KOPT-K1 (cell line): ENCODE measurements at regions not wholly inside any gene's neighbourhood (a gene's known extent, or its start where the extent isn't known, plus 50 kb on each side); places are given as distances from the start of the nearest gene placed in this dataset.

Source experiments
- H3K27ac ChIP-seq: fragments of 200-600 bp; sonication (generic); 2 replicates; pipeline ENCODE4 v1.5.1; 2016; ENCODE audit warnings: antibody characterized with exemption, mild to moderate bottlenecking, low read depth, low read length; ENCODE audit not compliant: poor library complexity, severe bottlenecking
- H3K36me3 ChIP-seq: fragments of 200-600 bp; sonication (generic); 2 replicates; pipeline ENCODE4 v1.5.1; 2017; ENCODE audit warnings: antibody characterized with exemption, mild to moderate bottlenecking, low read length, moderate library complexity; ENCODE audit not compliant: insufficient read depth
- H3K9me3 ChIP-seq: fragments of 200-600 bp; sonication (generic); 2 replicates; pipeline ENCODE4 v1.5.1; 2017; ENCODE audit warnings: antibody characterized with exemption, low read length, mild to moderate bottlenecking; ENCODE audit not compliant: insufficient read depth, poor library complexity, severe bottlenecking

- peaks cover 4% of the 10 kb centered on the region for H3K9me3 ChIP-seq
- H3K27ac ChIP-seq, result no peak overlapping the region
- no peaks in the 10 kb centered on the region for H3K36me3 ChIP-seq
Observed at GRCh38 chr12:19706936-19707335, 267.6 kb downstream of the AEBP2 start.

- Histone ChIP-seq H3K36me3 (no peaks in the 10 kb centered on the region), H3K27ac (no peak overlapping the region), H3K9me3 (peaks cover 4% of the 10 kb centered on the region)
Observed at GRCh38 chr12:19707948-19708409, 268.7 kb downstream of the AEBP2 start.

DNA sequence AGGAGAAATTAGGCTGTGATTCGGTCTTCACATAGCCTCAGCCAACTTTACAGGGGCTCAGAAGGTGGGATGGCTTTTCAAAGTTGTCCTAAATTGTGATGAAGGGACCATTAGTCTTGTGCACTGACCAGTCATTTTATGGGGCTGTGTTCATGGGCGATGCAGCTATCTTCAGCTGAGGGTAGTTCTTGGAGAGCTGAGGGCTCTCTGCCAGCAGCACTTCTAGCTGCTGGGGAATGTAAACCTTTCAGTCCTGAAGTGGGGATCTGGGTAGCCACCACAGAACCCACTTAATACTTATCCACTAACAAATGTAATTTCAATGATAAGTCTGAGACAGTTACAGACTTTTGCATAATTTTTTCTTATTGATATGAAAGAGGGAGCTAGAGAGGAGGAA lies 270.6 kb downstream of the AEBP2 start:
- H3K27ac ChIP-seq, result no peak overlapping the region
- H3K36me3 ChIP-seq, result no peaks in the 10 kb centered on the region
- peaks cover 4% of the 10 kb centered on the region for H3K9me3 ChIP-seq

GRCh38 chr12:19710811-19711793 lies 271.8 kb downstream of the AEBP2 start:
- H3K27ac ChIP-seq, result no peak overlapping the region
- H3K36me3 ChIP-seq, result no peaks in the 10 kb centered on the region
- peaks cover 4% of the 10 kb centered on the region for H3K9me3 ChIP-seq

DNA sequence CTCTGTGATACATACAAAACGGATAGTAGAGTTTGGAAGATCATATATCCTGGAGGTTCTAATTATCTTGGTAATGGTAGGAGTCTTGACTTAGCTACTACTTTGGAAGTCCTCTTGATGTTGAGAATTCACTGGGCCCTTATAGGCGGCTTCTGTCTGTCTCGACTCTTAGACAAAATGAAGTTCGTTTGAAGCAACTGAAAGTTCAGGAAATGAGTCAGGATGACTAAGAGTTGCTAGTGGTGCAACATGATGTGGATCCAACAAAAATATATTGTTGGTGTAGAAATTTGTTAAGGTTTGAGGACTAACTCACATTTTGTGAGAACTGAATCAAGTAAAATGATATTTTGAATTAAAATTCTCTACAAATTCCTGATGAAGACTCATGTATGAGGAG lies 272.7 kb downstream of the AEBP2 start:
- Histone ChIP-seq H3K9me3 (peaks cover 4% of the 10 kb centered on the region), H3K27ac (no peak overlapping the region), H3K36me3 (no peaks in the 10 kb centered on the region)

- Histone ChIP-seq H3K27ac (no peak overlapping the region), H3K36me3 (no peaks in the 10 kb centered on the region), H3K9me3 (no peaks in the 10 kb centered on the region)
Observed at GRCh38 chr12:19718401-19718800, 279.1 kb downstream of the AEBP2 start.

DNA sequence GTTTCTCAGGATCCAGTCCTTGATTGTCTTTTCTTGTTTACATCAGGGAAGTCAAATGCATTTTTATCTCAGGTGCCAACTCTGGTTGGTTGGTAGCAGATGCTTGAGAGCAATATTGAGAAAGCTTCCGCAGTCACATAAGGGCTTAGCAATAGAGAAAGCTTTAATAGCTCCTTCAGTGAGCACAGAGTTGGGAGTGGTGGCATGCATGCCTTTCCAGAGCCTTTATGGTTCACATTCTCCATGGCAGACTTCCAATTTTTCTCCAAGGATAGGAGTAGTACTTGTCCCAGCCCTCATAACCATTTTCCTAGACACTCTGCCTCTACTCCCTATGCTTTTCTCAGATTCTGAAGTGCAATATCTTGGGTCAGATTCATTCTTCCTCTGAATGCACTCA lies 280.4 kb downstream of the AEBP2 start:
- Histone ChIP-seq H3K36me3 (no peaks in the 10 kb centered on the region), H3K27ac (no peak overlapping the region), H3K9me3 (no peaks in the 10 kb centered on the region)

GRCh38 chr12:19726122-19726521 lies 286.8 kb downstream of the AEBP2 start:
- no peaks in the 10 kb centered on the region for H3K36me3 ChIP-seq
- H3K9me3 ChIP-seq, result peaks cover 20% of the 10 kb centered on the region
- no peak overlapping the region for H3K27ac ChIP-seq

GRCh38 chr12:19726592-19726991 lies 287.3 kb downstream of the AEBP2 start:
- no peaks in the 10 kb centered on the region for H3K36me3 ChIP-seq
- H3K9me3 ChIP-seq, result peaks cover 20% of the 10 kb centered on the region
- no peak overlapping the region for H3K27ac ChIP-seq

- H3K27ac ChIP-seq, result no peak overlapping the region
Observed at GRCh38 chr12:19737019-19737418, 297.7 kb downstream of the AEBP2 start.

GRCh38 chr12:19739195-19739776 lies 300.0 kb downstream of the AEBP2 start:
- Histone ChIP-seq H3K27ac (no peak overlapping the region), H3K36me3 (no peaks in the 10 kb centered on the region), H3K9me3 (no peaks in the 10 kb centered on the region)

More at GRCh38 chr12:19737019-19737418, 297.7 kb downstream of the AEBP2 start:
- H3K36me3 ChIP-seq, result no peaks in the 10 kb centered on the region
- H3K9me3 ChIP-seq, result no peaks in the 10 kb centered on the region

- no peaks in the 10 kb centered on the region for H3K36me3 ChIP-seq
- H3K9me3 ChIP-seq, result no peaks in the 10 kb centered on the region
- no peak overlapping the region for H3K27ac ChIP-seq
Observed at GRCh38 chr12:19740472-19741131, 301.3 kb downstream of the AEBP2 start.

DNA sequence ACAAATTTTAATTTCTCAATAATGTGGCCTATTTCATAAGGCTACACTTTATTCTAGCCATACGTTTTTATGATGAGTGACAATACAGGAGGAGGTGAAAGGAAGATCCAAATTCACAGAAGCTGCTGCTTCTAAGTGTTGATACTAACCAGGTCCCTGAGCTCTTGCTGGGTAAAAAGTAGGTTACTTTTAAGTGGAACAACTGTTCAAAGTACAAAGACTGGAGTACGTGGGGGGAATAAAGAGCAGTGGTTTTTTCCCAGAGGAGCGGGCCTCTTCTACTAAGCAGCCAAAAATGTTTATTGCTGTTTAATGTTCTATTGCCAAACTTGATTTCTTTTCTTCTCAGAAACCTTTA lies 301.8 kb downstream of the AEBP2 start:
- H3K9me3 ChIP-seq, result no peaks in the 10 kb centered on the region
- no peaks in the 10 kb centered on the region for H3K36me3 ChIP-seq
- no peak overlapping the region for H3K27ac ChIP-seq

DNA sequence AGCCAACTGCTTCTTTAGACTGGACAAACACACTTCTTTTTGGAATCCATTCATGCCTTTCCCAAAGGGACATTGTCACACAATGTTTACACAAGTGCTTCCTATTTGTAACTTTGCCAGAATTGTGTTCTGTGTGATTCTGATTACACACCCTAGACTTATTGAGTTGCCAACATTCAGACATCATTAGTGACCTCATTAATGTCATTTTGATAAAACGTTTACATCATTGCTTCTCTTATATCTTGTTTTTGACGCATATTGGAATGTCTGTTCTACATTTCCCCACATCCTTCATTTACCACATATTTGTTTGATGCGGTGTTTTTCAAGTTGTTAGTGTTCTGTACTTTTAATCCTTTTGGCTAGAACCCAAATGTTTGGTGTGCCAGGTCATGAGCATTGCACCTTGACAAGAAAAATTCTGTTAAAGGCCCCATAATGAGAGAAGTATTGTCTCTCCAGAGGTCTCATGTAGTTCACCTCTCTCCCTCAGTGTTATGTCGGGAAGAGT lies 305.5 kb downstream of the AEBP2 start:
- no peak overlapping the region for H3K27ac ChIP-seq
- H3K36me3 ChIP-seq, result no peaks in the 10 kb centered on the region
- no peaks in the 10 kb centered on the region for H3K9me3 ChIP-seq

GRCh38 chr12:19746471-19746870 lies 307.2 kb downstream of the AEBP2 start:
- H3K27ac ChIP-seq, result no peak overlapping the region
- H3K36me3 ChIP-seq, result no peaks in the 10 kb centered on the region
- H3K9me3 ChIP-seq, result no peaks in the 10 kb centered on the region
